IMR-90 (cell line): ENCODE measurements at regions not wholly inside any gene's neighbourhood (a gene's known extent, or its start where the extent isn't known, plus 50 kb on each side); places are given as distances from the start of the nearest gene placed in this dataset.

Experiments
- ATAC-seq: fragments of 200-7000 bp; cut with Tn5 transposase; 2 replicates; pipeline ENCODE4 v1.9.1; 2020; ENCODE audit warnings: low read depth, mild to moderate bottlenecking, moderate library complexity
- BruUV-seq: library from RNA; stranded (reverse); fragments of 400-500 nt; replicated peaks from 2 replicates; lab custom pipeline; 2021; lab: Mats Ljungman, UMichigan
- CTCF ChIA-PET: fragments of 300-600 bp; formaldehyde crosslinking; extraction: SDS; loops from one replicate; lab custom pipeline; 2021; ENCODE audit warnings: antibody characterized with exemption; lab: Yijun Ruan, JAX
- POLR2A ChIA-PET: fragments of 300-600 bp; sonication (Branson Sonifier 250); formaldehyde crosslinking; loops from one replicate; lab custom pipeline; 2022; ENCODE audit warnings: antibody characterized with exemption; ENCODE audit not compliant: unreplicated experiment; lab: Charles Lee
- DNase-seq: peaks from one replicate; pipeline ENCODE4 v3.0.0; 2013
- H2AFZ ChIP-seq: replicated peaks from 2 replicates; pipeline ENCODE3; 2013; ENCODE audit warnings: low read length, mild to moderate bottlenecking; ENCODE audit not compliant: poor library complexity
- H2AK5ac ChIP-seq: 2 replicates; pipeline ENCODE4 v1.6.1; 2013; ENCODE audit warnings: low read depth, low read length, inconsistent platforms
- H2AK9ac ChIP-seq: replicated peaks from 2 replicates; pipeline ENCODE3; 2013; ENCODE audit warnings: mild to moderate bottlenecking, low read depth, low read length, moderate library complexity; ENCODE audit not compliant: poor library complexity
- H2BK120ac ChIP-seq: 2 replicates; pipeline ENCODE4 v1.6.1; 2013; ENCODE audit warnings: low read depth, low read length, inconsistent platforms
- H2BK15ac ChIP-seq: 3 replicates; pipeline ENCODE4 v1.6.1; 2013; ENCODE audit warnings: low read depth, low read length, inconsistent platforms
- H2BK20ac ChIP-seq: 2 replicates; pipeline ENCODE4 v1.6.1; 2013; ENCODE audit warnings: low read depth, mild to moderate bottlenecking, inconsistent platforms, low read length, moderate library complexity
- H2BK5ac ChIP-seq: 2 replicates; pipeline ENCODE4 v1.6.1; 2013; ENCODE audit warnings: mild to moderate bottlenecking, low read depth, low read length, inconsistent platforms; ENCODE audit not compliant: poor library complexity, severe bottlenecking
- H3K14ac ChIP-seq: replicated peaks from 2 replicates; pipeline ENCODE4 v1.6.1; 2013; ENCODE audit warnings: low read depth, low read length, inconsistent platforms
- H3K18ac ChIP-seq: 2 replicates; pipeline ENCODE4 v1.6.1; 2013; ENCODE audit warnings: low read depth, low read length, control low read depth
- H3K23ac ChIP-seq: 2 replicates; pipeline ENCODE4 v1.6.1; 2013; ENCODE audit warnings: low read depth, low read length, inconsistent platforms
- H3K27ac ChIP-seq: 2 replicates; pipeline ENCODE4 v1.5.1; 2013; ENCODE audit warnings: mild to moderate bottlenecking, control low read depth, low read length; ENCODE audit not compliant: insufficient read depth
- H3K27me3 ChIP-seq: 2 replicates; pipeline ENCODE4 v1.6.1; 2013; ENCODE audit warnings: low read length; ENCODE audit not compliant: control insufficient read depth, insufficient read depth
- H3K36me3 ChIP-seq: 2 replicates; pipeline ENCODE4 v1.6.1; 2013; ENCODE audit warnings: low read length, mixed read lengths; ENCODE audit not compliant: control insufficient read depth, insufficient read depth
- H3K4ac ChIP-seq: 2 replicates; pipeline ENCODE4 v1.6.1; 2013; ENCODE audit warnings: low read depth, low read length, inconsistent platforms
- H3K4me1 ChIP-seq: 2 replicates; pipeline ENCODE4 v1.6.1; 2013; ENCODE audit warnings: low read length, mixed read lengths; ENCODE audit not compliant: control insufficient read depth, insufficient read depth
- H3K4me2 ChIP-seq: 2 replicates; pipeline ENCODE4 v1.6.1; 2013; ENCODE audit warnings: low read depth, mild to moderate bottlenecking, control low read depth, low read length, moderate library complexity
- H3K4me3 ChIP-seq: 2 replicates; pipeline ENCODE4 v1.5.1; 2013; ENCODE audit warnings: low read depth, mild to moderate bottlenecking, control low read depth, low read length, moderate library complexity; ENCODE audit not compliant: insufficient read depth
- H3K56ac ChIP-seq: 2 replicates; pipeline ENCODE4 v1.6.1; 2013; ENCODE audit warnings: low read length, inconsistent platforms; ENCODE audit not compliant: insufficient read depth; ENCODE audit errors: extremely low read depth
- H3K79me1 ChIP-seq, 2 experiments: 2 replicates each; pipeline ENCODE4 v1.6.1; 2013; ENCODE audit warnings: low read length in 2 of 2, inconsistent platforms in 1 of 2, low read depth in 1 of 2
- H3K9ac ChIP-seq: 2 replicates; pipeline ENCODE4 v1.6.1; 2013; ENCODE audit warnings: low read depth, low read length, control low read depth
- H3K9me1 ChIP-seq: 2 replicates; pipeline ENCODE4 v1.6.1; 2013; ENCODE audit warnings: low read length, inconsistent platforms; ENCODE audit not compliant: insufficient read depth
- H3K9me3 ChIP-seq: 2 replicates; pipeline ENCODE4 v1.6.1; 2013; ENCODE audit warnings: low read length; ENCODE audit not compliant: control insufficient read depth, insufficient read depth
- H4K20me1 ChIP-seq: 2 replicates; pipeline ENCODE4 v1.6.1; 2013; ENCODE audit warnings: low read length, inconsistent platforms; ENCODE audit not compliant: insufficient read depth
- H4K5ac ChIP-seq: 2 replicates; pipeline ENCODE4 v1.6.1; 2013; ENCODE audit warnings: mild to moderate bottlenecking, low read depth, low read length, control low read depth
- H4K8ac ChIP-seq, 2 experiments: 2 replicates each; pipeline ENCODE4 v1.6.1; 2013; ENCODE audit warnings: low read depth in 2 of 2, low read length in 2 of 2, control low read depth in 1 of 2, inconsistent platforms in 1 of 2
- H4K91ac ChIP-seq: 2 replicates; pipeline ENCODE4 v1.6.1; 2013; ENCODE audit warnings: low read depth, low read length, inconsistent platforms; ENCODE audit not compliant: insufficient read depth
- BHLHE40 ChIP-seq: fragments of 150-350 bp; IDR thresholded peaks from 2 replicates; pipeline ENCODE4 v1.6.1; 2016; ENCODE audit warnings: mild to moderate bottlenecking, low read depth, low read length
- CHD1 ChIP-seq: IDR thresholded peaks from 2 replicates; pipeline ENCODE4 v1.6.1; 2012; ENCODE audit warnings: low read depth, low read length, improper control_type of control experiment
- ELK1 ChIP-seq: fragments of 150-350 bp; IDR thresholded peaks from 2 replicates; pipeline ENCODE4 v1.6.1; 2016; ENCODE audit warnings: low read depth, mild to moderate bottlenecking, low read length, moderate library complexity, borderline replicate concordance
- FOS ChIP-seq: fragments of 150-350 bp; IDR thresholded peaks from 2 replicates; pipeline ENCODE4 v1.6.1; 2016; ENCODE audit warnings: low read depth, low read length
- MAFK ChIP-seq: IDR thresholded peaks from 2 replicates; pipeline ENCODE4 v1.6.1; 2012; ENCODE audit warnings: low read depth, low read length, improper control_type of control experiment
- MXI1 ChIP-seq: IDR thresholded peaks from 2 replicates; pipeline ENCODE4 v1.6.1; 2012; ENCODE audit warnings: low read depth, mild to moderate bottlenecking, low read length, moderate library complexity, borderline replicate concordance
- NFE2L2 ChIP-seq: fragments of 150-350 bp; IDR thresholded peaks from 2 replicates; pipeline ENCODE4 v1.6.1; 2016; ENCODE audit warnings: low read depth, mild to moderate bottlenecking, low read length
- POLR2A ChIP-seq: IDR thresholded peaks from 2 replicates; pipeline ENCODE4 v1.6.1; 2012; ENCODE audit warnings: mild to moderate bottlenecking, low read depth, low read length
- RAD21 ChIP-seq: IDR thresholded peaks from 2 replicates; pipeline ENCODE4 v1.6.1; 2012; ENCODE audit warnings: low read length, improper control_type of control experiment
- RCOR1 ChIP-seq: IDR thresholded peaks from 2 replicates; pipeline ENCODE4 v1.6.1; 2012; ENCODE audit warnings: mild to moderate bottlenecking, low read length, improper control_type of control experiment; ENCODE audit not compliant: insufficient replicate concordance
- RFX5 ChIP-seq: IDR thresholded peaks from 2 replicates; pipeline ENCODE4 v1.8.0; 2012; ENCODE audit warnings: low read depth, mild to moderate bottlenecking, low read length, moderate library complexity
- WGBS, 2 experiments: methylation state at CpG; one replicate each; pipeline versions ENCODE4 v1.1.5 to v1.1.7; 2013; ENCODE audit warnings: missing lambda C conversion rate in 2 of 2; ENCODE audit not compliant: insufficient read length in 1 of 2; ENCODE audit errors: extremely low coverage in 2 of 2; 5-methylcytosine and 5-hydroxymethylcytosine counted together
- dilution Hi-C: fragments of 300-500 bp; cut with HindIII; formaldehyde crosslinking; loops from one replicate; pipeline ENCODE4 v1.14.3; 2018; ENCODE audit warnings: low sequenced_read_pairs; ENCODE audit not compliant: unreplicated experiment
- in situ Hi-C: fragments of 300-500 bp; cut with MboI; formaldehyde crosslinking; loops from 3 replicates; pipeline ENCODE4 v1.14.3; 2019; ENCODE audit warnings: low sequenced_read_pairs, inconsistent platforms, mixed read lengths
- intact Hi-C: fragments of 100-400 bp; cut with micrococcal nuclease; formaldehyde crosslinking; loops from 2 replicates; pipeline ENCODE4 v1.10.0; 2022

GRCh38 chr3:35184775-35185174 lies 454.6 kb upstream of the ARPP21 start:
- no peak overlapping the region for H2AK9ac ChIP-seq
- H3K79me1 ChIP-seq: no peaks in the 10 kb centered on the region
- intact Hi-C loops (no loop called here), in situ Hi-C loops (no loop called here), dilution Hi-C loops (no loop called here)
- no peaks in the 10 kb centered on the region for H4K20me1 ChIP-seq
- ChIA-PET CTCF (no interaction called here), POLR2A (no interaction called here)
- no peak for DNase-seq
- WGBS, 2 experiments: no CpG with 5 or more reads among the region's 2 CpGs
- H3K9ac ChIP-seq: no peak overlapping the region
- no peak for ATAC-seq
- H2BK120ac ChIP-seq: no peak overlapping the region
- no peak overlapping the region for H3K4me2 ChIP-seq
- H2BK15ac ChIP-seq: no peak overlapping the region
- H3K18ac ChIP-seq: no peak overlapping the region
- no peak overlapping the region for H3K23ac ChIP-seq
- H3K56ac ChIP-seq: no peak overlapping the region
- H3K36me3 ChIP-seq: no peaks in the 10 kb centered on the region
- no TSS peak for BruUV-seq
- no peak overlapping the region for H4K91ac ChIP-seq
- no peak overlapping the region for H2AFZ ChIP-seq
- no peak overlapping the region for H3K27ac ChIP-seq
- TF ChIP-seq RAD21 (no peak), BHLHE40 (no peak), POLR2A (no peak), RFX5 (no peak), RCOR1 (no peak), ELK1 (no peak), FOS (no peak), MXI1 (no peak), MAFK (no peak), CHD1 (no peak), NFE2L2 (no peak)
- H2BK20ac ChIP-seq: no peak overlapping the region
- H3K9me1 ChIP-seq: no peaks in the 10 kb centered on the region
- no peaks in the 10 kb centered on the region for H3K4me1 ChIP-seq
- H3K9me3 ChIP-seq: peaks cover 5% of the 10 kb centered on the region; the same call in 1 of the 2 replicates
- no peak overlapping the region for H4K5ac ChIP-seq
- no peak overlapping the region for H4K8ac ChIP-seq
- no peaks in the 10 kb centered on the region for H3K27me3 ChIP-seq
- H2AK5ac ChIP-seq: no peak overlapping the region
- H2BK5ac ChIP-seq: no peak overlapping the region
- H3K4me3 ChIP-seq: no peak overlapping the region
- no peak overlapping the region for H3K14ac ChIP-seq
- no peak overlapping the region for H3K4ac ChIP-seq
